SK-N-MC (cell line): ENCODE measurements at regions not wholly inside any gene's neighbourhood (a gene's known extent, or its start where the extent isn't known, plus 50 kb on each side); places are given as distances from the start of the nearest gene placed in this dataset.

ENCODE experiments used
- DNase-seq: peaks from one replicate; pipeline ENCODE4 v3.0.0-alpha.2; 2011; ENCODE audit warnings: low read depth, low spot score
- H3K27ac ChIP-seq: fragments of 200-600 bp; sonication (generic); 2 replicates; pipeline ENCODE4 v1.5.1; 2016; ENCODE audit warnings: mixed run types
- H3K36me3 ChIP-seq: fragments of 200-600 bp; sonication (generic); 2 replicates; pipeline ENCODE4 v1.6.1; 2017; ENCODE audit warnings: antibody characterized with exemption, low read length, mixed read lengths; ENCODE audit not compliant: insufficient read depth
- H3K4me3 ChIP-seq: fragments of 200-600 bp; sonication (generic); 2 replicates; pipeline ENCODE4 v1.5.1; 2016
- H3K9ac ChIP-seq: fragments of 200-600 bp; sonication (generic); 2 replicates; pipeline ENCODE4 v1.8.0; 2017; ENCODE audit warnings: mixed run types, mixed read lengths; ENCODE audit not compliant: insufficient read length
- H3K9me3 ChIP-seq: fragments of 200-600 bp; sonication (generic); 2 replicates; pipeline ENCODE4 v1.6.1; 2017; ENCODE audit warnings: low read depth, mild to moderate bottlenecking, antibody characterized with exemption, low read length, moderate library complexity, mixed read lengths
- EZH2 ChIP-seq: fragments of 200-600 bp; sonication (generic); IDR thresholded peaks from one replicate; pipeline ENCODE4 v1.6.1; 2017; ENCODE audit warnings: antibody characterized with exemption
- FOXP2 ChIP-seq: optimal IDR thresholded peaks from 2 replicates; pipeline ENCODE3; 2011; ENCODE audit warnings: mild to moderate bottlenecking, moderate library complexity; ENCODE audit not compliant: insufficient read depth; ENCODE audit errors: extremely low read length, control extremely low read depth
- POLR2AphosphoS5 ChIP-seq: IDR thresholded peaks from 2 replicates; pipeline ENCODE4 v1.6.1; 2012; ENCODE audit warnings: mild to moderate bottlenecking, low read depth, low read length, borderline replicate concordance

GRCh38 chr5:117414926-117415325, 840.3 kb upstream of the SEMA6A start:
- TF ChIP-seq POLR2AphosphoS5, result no peak
- TF ChIP-seq FOXP2, result no peak
- TF ChIP-seq EZH2, result no peak
- no peaks in the 10 kb centered on the region for H3K36me3 ChIP-seq
- no peak overlapping the region for H3K4me3 ChIP-seq
- H3K9me3 ChIP-seq, result no peaks in the 10 kb centered on the region
- no peak overlapping the region for H3K27ac ChIP-seq
- no peak for DNase-seq
- H3K9ac ChIP-seq, result no peak overlapping the region

GRCh38 chr5:117411701-117412100, 837.1 kb upstream of the SEMA6A start:
- H3K27ac ChIP-seq, result no peak overlapping the region
- H3K9ac ChIP-seq, result no peak overlapping the region
- H3K9me3 ChIP-seq, result no peaks in the 10 kb centered on the region
- DNase-seq, result no peak
- no peaks in the 10 kb centered on the region for H3K36me3 ChIP-seq
- H3K4me3 ChIP-seq, result no peak overlapping the region
- TF ChIP-seq POLR2AphosphoS5 (no peak), EZH2 (no peak), FOXP2 (no peak)

- no peak for DNase-seq
- no peaks in the 10 kb centered on the region for H3K36me3 ChIP-seq
- no peak for TF ChIP-seq EZH2
- no peak for TF ChIP-seq POLR2AphosphoS5
- no peak for TF ChIP-seq FOXP2
- H3K4me3 ChIP-seq, result no peak overlapping the region
- H3K27ac ChIP-seq, result no peak overlapping the region
- no peaks in the 10 kb centered on the region for H3K9me3 ChIP-seq
- H3K9ac ChIP-seq, result no peak overlapping the region
Measured at GRCh38 chr5:117405197-117405596, 830.6 kb upstream of the SEMA6A start.

- no peak for TF ChIP-seq FOXP2
- TF ChIP-seq EZH2, result no peak
- no peak for TF ChIP-seq POLR2AphosphoS5
- Histone ChIP-seq H3K9ac (no peak overlapping the region), H3K4me3 (no peak overlapping the region), H3K9me3 (no peaks in the 10 kb centered on the region), H3K36me3 (no peaks in the 10 kb centered on the region), H3K27ac (no peak overlapping the region)
- no peak for DNase-seq
Measured at GRCh38 chr5:117394506-117395157, 820.0 kb upstream of the SEMA6A start.

- DNase-seq, result no peak
- Histone ChIP-seq H3K4me3 (no peak overlapping the region), H3K9me3 (no peaks in the 10 kb centered on the region), H3K27ac (no peak overlapping the region), H3K9ac (no peak overlapping the region), H3K36me3 (no peaks in the 10 kb centered on the region)
- TF ChIP-seq POLR2AphosphoS5 (no peak), EZH2 (no peak), FOXP2 (no peak)
Measured at GRCh38 chr5:117393125-117393524, 818.5 kb upstream of the SEMA6A start.

- Histone ChIP-seq H3K9me3 (no peaks in the 10 kb centered on the region), H3K36me3 (no peaks in the 10 kb centered on the region), H3K27ac (no peak overlapping the region), H3K4me3 (no peak overlapping the region), H3K9ac (no peak overlapping the region)
- no peak for DNase-seq
- TF ChIP-seq FOXP2 (no peak), POLR2AphosphoS5 (no peak), EZH2 (no peak)
Measured at GRCh38 chr5:117380316-117380715, 805.7 kb upstream of the SEMA6A start.

- Histone ChIP-seq H3K4me3 (no peak overlapping the region), H3K9me3 (no peaks in the 10 kb centered on the region), H3K27ac (no peak overlapping the region), H3K36me3 (no peaks in the 10 kb centered on the region), H3K9ac (no peak overlapping the region)
- no peak for DNase-seq
- TF ChIP-seq EZH2, result no peak
- TF ChIP-seq FOXP2, result no peak
- no peak for TF ChIP-seq POLR2AphosphoS5
Measured at GRCh38 chr5:117379521-117379920, 804.9 kb upstream of the SEMA6A start.

- no peaks in the 10 kb centered on the region for H3K9me3 ChIP-seq
- no peak overlapping the region for H3K9ac ChIP-seq
- H3K27ac ChIP-seq, result no peak overlapping the region
- H3K36me3 ChIP-seq, result no peaks in the 10 kb centered on the region
- no peak for DNase-seq
- H3K4me3 ChIP-seq, result no peak overlapping the region
- TF ChIP-seq POLR2AphosphoS5, result no peak
- no peak for TF ChIP-seq FOXP2
- TF ChIP-seq EZH2, result no peak
Measured at GRCh38 chr5:117376748-117377147, 802.1 kb upstream of the SEMA6A start.

- Histone ChIP-seq H3K4me3 (no peak overlapping the region), H3K9me3 (no peaks in the 10 kb centered on the region), H3K27ac (no peak overlapping the region), H3K9ac (no peak overlapping the region), H3K36me3 (no peaks in the 10 kb centered on the region)
- no peak for TF ChIP-seq POLR2AphosphoS5
- no peak for TF ChIP-seq FOXP2
- TF ChIP-seq EZH2, result no peak
- DNase-seq, result no peak
Measured at GRCh38 chr5:117359895-117360294, 785.3 kb upstream of the SEMA6A start.
